Calu3 (cell line): ENCODE measurements at regions not wholly inside any gene's neighbourhood (a gene's known extent, or its start where the extent isn't known, plus 50 kb on each side); places are given as distances from the start of the nearest gene placed in this dataset.

ENCODE experiments used
- BruUV-seq: library from RNA; stranded (reverse); fragments of 400-500 nt; replicated peaks from 2 replicates; lab custom pipeline; 2021; lab: Mats Ljungman, UMichigan
- CTCF ChIA-PET: fragments of 300-600 bp; sonication (Branson Sonifier 250); formaldehyde crosslinking; loops from one replicate; lab custom pipeline; 2022; ENCODE audit warnings: antibody characterized with exemption; lab: Charles Lee
- DNase-seq: peaks from one replicate; pipeline ENCODE4 v3.0.0; 2022
- H3K27ac Mint-ChIP-seq: one replicate; pipeline ENCODE4 v1.8.0; 2022; ENCODE audit warnings: mixed read lengths; ENCODE audit not compliant: unreplicated experiment
- H3K27me3 Mint-ChIP-seq: one replicate; pipeline ENCODE4 v1.8.0; 2022; ENCODE audit warnings: mixed read lengths; ENCODE audit not compliant: unreplicated experiment
- H3K36me3 Mint-ChIP-seq: one replicate; pipeline ENCODE4 v1.8.0; 2022; ENCODE audit warnings: mild to moderate bottlenecking, moderate library complexity, mixed read lengths; ENCODE audit not compliant: insufficient read depth, unreplicated experiment
- H3K4me1 Mint-ChIP-seq: one replicate; pipeline ENCODE4 v1.8.0; 2022; ENCODE audit warnings: mild to moderate bottlenecking, low read depth, mixed read lengths; ENCODE audit not compliant: unreplicated experiment
- H3K4me3 Mint-ChIP-seq: one replicate; pipeline ENCODE4 v1.8.0; 2022; ENCODE audit warnings: mild to moderate bottlenecking, low read depth, moderate library complexity, mixed read lengths; ENCODE audit not compliant: unreplicated experiment
- H3K9me3 Mint-ChIP-seq: one replicate; pipeline ENCODE4 v1.8.0; 2022; ENCODE audit warnings: low read depth, mixed read lengths; ENCODE audit not compliant: unreplicated experiment
- CTCF ChIP-seq: fragments of 200-600 bp; IDR thresholded peaks from one replicate; pipeline ENCODE4 v1.8.0; 2022; ENCODE audit warnings: antibody characterized with exemption; ENCODE audit not compliant: unreplicated experiment
- intact Hi-C: fragments of 100-400 bp; cut with micrococcal nuclease; formaldehyde crosslinking; loops from one replicate; pipeline ENCODE4 v1.10.0; 2022; ENCODE audit not compliant: unreplicated experiment

- H3K9me3 Mint-ChIP-seq = no peaks in the 10 kb centered on the region
- CTCF ChIA-PET = no interaction called here
- intact Hi-C loops = no loop called here
- no peaks in the 10 kb centered on the region for H3K4me1 Mint-ChIP-seq
- TF ChIP-seq CTCF = no peak
- no peaks in the 10 kb centered on the region for H3K27me3 Mint-ChIP-seq
- no peak overlapping the region for H3K4me3 Mint-ChIP-seq
- H3K27ac Mint-ChIP-seq = no peak overlapping the region
- no peak for DNase-seq
- no TSS peak for BruUV-seq
- H3K36me3 Mint-ChIP-seq = no peaks in the 10 kb centered on the region
Observed at GRCh38 chr2:168315331-168316072, 68.1 kb upstream of the STK39 start.

GRCh38 chr2:168316073-168316440, 68.7 kb upstream of the STK39 start:
- no peak for TF ChIP-seq CTCF
- intact Hi-C loops = no loop called here
- Mint-ChIP-seq H3K36me3 (no peaks in the 10 kb centered on the region), H3K9me3 (no peaks in the 10 kb centered on the region), H3K27ac (no peak overlapping the region), H3K4me1 (no peaks in the 10 kb centered on the region), H3K27me3 (no peaks in the 10 kb centered on the region), H3K4me3 (no peak overlapping the region)
- CTCF ChIA-PET = no interaction called here
- no TSS peak for BruUV-seq
- DNase-seq = no peak

- CTCF ChIA-PET = no interaction called here
- no peaks in the 10 kb centered on the region for H3K36me3 Mint-ChIP-seq
- no TSS peak for BruUV-seq
- intact Hi-C loops = no loop called here
- DNase-seq = no peak
- H3K27me3 Mint-ChIP-seq = no peaks in the 10 kb centered on the region
- no peaks in the 10 kb centered on the region for H3K9me3 Mint-ChIP-seq
- H3K4me1 Mint-ChIP-seq = no peaks in the 10 kb centered on the region
- TF ChIP-seq CTCF = no peak
- no peak overlapping the region for H3K27ac Mint-ChIP-seq
- H3K4me3 Mint-ChIP-seq = no peak overlapping the region
Observed at GRCh38 chr2:168317282-168317681, 69.9 kb upstream of the STK39 start.

- no peak overlapping the region for H3K27ac Mint-ChIP-seq
Observed at GRCh38 chr2:168320267-168320666, 72.9 kb upstream of the STK39 start.

More at GRCh38 chr2:168320267-168320666, 72.9 kb upstream of the STK39 start:
- CTCF ChIA-PET = no interaction called here
- no peak overlapping the region for H3K4me3 Mint-ChIP-seq
- no peaks in the 10 kb centered on the region for H3K4me1 Mint-ChIP-seq
- no peaks in the 10 kb centered on the region for H3K9me3 Mint-ChIP-seq
- no peak for DNase-seq
- no TSS peak for BruUV-seq
- intact Hi-C loops = no loop called here
- no peaks in the 10 kb centered on the region for H3K36me3 Mint-ChIP-seq
- TF ChIP-seq CTCF = no peak
- H3K27me3 Mint-ChIP-seq = no peaks in the 10 kb centered on the region
